ENCODE measurements at regions not wholly inside any gene's neighbourhood (a gene's known extent, or its start where the extent isn't known, plus 50 kb on each side); places are given as distances from the start of the nearest gene placed in this dataset.

DNA sequence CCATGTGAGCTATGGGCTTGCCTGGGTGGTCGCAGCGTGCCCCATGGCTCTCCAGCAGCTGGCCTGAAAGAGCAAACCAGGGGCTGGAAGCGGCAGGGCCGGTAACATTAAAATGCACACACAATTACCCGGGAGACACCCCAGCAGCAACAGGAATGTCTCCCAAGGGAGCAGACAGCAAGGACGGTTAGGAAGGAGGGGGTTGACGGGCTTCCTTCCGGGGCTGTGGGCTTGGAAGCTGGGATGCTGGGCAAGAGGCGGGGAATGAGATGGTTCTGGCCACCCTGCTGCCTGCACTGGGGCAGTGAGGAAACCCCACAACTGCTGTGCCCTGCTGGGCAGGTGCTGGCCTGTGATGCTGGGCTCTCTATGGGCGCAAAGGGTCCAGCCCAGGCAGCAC, 71.8 kb upstream of the ADAMTS2 start:
- TF ChIP-seq POLR2A (IDR thresholded peaks at IDR 0.05; ENCODE audit: low read length) (no peak), GATA1 (IDR thresholded peaks at IDR 0.05; ENCODE audit: low read depth, low read length) (no peak)
